ENCODE measurements at regions not wholly inside any gene's neighbourhood (a gene's known extent, or its start where the extent isn't known, plus 50 kb on each side); places are given as distances from the start of the nearest gene placed in this dataset.

DNA sequence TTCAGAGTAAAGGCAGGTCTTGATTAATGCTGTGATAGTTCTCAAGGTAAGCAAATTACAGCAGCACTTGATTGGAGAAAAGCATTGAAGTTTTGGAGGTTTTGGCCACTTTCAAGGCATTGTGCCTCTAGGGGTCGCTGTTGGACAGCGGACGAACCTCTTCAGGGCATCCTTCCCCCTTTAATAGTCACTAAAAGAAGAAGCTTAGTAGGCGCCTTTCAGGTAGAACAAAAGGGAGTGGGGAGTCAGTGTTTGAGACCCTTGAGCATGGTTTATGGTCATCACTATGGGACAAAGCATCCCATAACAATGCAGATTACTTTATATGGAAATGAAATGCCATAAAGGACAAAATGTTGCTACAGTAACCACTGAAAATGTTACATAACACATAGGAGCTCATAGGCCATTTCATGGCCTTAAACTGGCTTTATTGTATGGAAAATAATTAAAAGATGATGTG is 199.5 kb upstream of the DCN start:
- no peaks in the 10 kb centered on the region for H3K36me3 ChIP-seq
- TF ChIP-seq, protein P1, sequence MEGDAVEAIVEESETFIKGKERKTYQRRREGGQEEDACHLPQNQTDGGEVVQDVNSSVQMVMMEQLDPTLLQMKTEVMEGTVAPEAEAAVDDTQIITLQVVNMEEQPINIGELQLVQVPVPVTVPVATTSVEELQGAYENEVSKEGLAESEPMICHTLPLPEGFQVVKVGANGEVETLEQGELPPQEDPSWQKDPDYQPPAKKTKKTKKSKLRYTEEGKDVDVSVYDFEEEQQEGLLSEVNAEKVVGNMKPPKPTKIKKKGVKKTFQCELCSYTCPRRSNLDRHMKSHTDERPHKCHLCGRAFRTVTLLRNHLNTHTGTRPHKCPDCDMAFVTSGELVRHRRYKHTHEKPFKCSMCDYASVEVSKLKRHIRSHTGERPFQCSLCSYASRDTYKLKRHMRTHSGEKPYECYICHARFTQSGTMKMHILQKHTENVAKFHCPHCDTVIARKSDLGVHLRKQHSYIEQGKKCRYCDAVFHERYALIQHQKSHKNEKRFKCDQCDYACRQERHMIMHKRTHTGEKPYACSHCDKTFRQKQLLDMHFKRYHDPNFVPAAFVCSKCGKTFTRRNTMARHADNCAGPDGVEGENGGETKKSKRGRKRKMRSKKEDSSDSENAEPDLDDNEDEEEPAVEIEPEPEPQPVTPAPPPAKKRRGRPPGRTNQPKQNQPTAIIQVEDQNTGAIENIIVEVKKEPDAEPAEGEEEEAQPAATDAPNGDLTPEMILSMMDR (IDR thresholded peaks at IDR 0.05; ENCODE audit: borderline replicate concordance): peak; percentile 93
- no peaks in the 10 kb centered on the region for H3K4me1 ChIP-seq
- H3K27ac ChIP-seq (replicated peaks): peak overlapping the region; percentile 75
- DNase-seq: peak; percentile 81
- intact Hi-C loops (cut with micrococcal nuclease): loop anchor here (5.0 to 10.0 kb wide), 3 partner anchors 753 to 1263 kb away; no protein-coding TSS in a partner anchor
- peak overlapping the region; percentile 66 for H3K4me3 ChIP-seq
- no peaks in the 10 kb centered on the region for H3K9me3 ChIP-seq (replicated peaks)
- H3K27me3 ChIP-seq (ENCODE audit: low read depth): no peaks in the 10 kb centered on the region

DNA sequence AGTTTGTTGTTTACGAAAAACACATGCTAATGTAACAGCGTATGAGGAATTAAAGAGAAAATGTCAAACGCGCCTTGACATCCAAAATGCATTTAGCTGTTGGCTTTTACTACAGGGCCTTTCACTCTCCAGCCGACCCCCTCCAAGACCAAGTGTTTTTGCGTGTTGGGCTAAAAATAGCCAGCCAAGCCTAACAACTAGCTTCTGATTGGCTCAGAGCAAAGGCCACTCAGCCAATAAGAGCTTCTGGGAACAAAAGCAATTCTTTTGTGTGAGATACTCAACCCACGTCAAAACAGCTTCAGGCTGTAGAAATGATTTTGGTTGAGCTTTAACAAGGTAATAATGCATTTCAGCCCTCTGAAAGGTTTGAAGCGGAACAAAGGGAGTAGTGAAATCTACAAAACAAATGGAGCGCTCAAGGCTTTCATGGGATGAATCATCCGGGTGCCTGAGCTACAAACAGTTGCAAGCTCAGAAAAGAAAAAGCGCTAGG is 198.7 kb upstream of the DCN start:
- no peaks in the 10 kb centered on the region for H3K36me3 ChIP-seq
- H3K9me3 ChIP-seq (replicated peaks): no peaks in the 10 kb centered on the region
- DNase-seq: peak; percentile 14
- no peaks in the 10 kb centered on the region for H3K4me1 ChIP-seq
- H3K4me3 ChIP-seq: peak overlapping the region; percentile 66
- intact Hi-C loops (cut with micrococcal nuclease): loop anchor here (5.0 to 10.0 kb wide), 3 partner anchors 753 to 1263 kb away; no protein-coding TSS in a partner anchor
- H3K27me3 ChIP-seq (ENCODE audit: low read depth): no peaks in the 10 kb centered on the region
- H3K27ac ChIP-seq (replicated peaks): peak overlapping the region; percentile 75
- TF ChIP-seq, protein P1 (IDR thresholded peaks at IDR 0.05; ENCODE audit: borderline replicate concordance): no peak

DNA sequence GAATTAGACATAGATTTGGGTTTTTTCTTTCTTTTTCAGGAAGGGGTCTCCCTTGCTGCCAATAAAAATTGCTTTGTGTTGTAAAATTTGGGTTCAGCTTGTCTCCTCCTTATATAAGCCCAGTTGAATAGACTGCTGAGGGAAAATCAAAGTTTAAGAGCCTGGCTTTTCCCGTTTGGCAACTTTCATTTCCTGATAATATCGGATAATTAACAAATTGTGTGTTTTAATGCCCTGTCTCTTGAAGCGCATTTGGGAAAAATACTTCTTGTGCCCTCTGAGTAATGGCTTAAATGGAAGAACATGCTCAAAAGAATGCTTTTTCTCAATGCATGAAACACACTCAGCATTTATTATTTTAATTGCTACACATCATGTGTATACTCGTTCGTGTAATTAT is 198.0 kb upstream of the DCN start:
- Histone ChIP-seq H3K4me3 (peak overlapping the region; percentile 66), H3K27me3 (ENCODE audit: low read depth) (no peaks in the 10 kb centered on the region), H3K27ac (replicated peaks) (no peak overlapping the region), H3K9me3 (replicated peaks) (no peaks in the 10 kb centered on the region), H3K4me1 (no peaks in the 10 kb centered on the region), H3K36me3 (no peaks in the 10 kb centered on the region)
- TF ChIP-seq, protein P1 (IDR thresholded peaks at IDR 0.05; ENCODE audit: borderline replicate concordance): no peak
- intact Hi-C loops (cut with micrococcal nuclease): loop anchor here (5.0 to 10.0 kb wide), 3 partner anchors 754 to 1264 kb away; no protein-coding TSS in a partner anchor
- no peak for DNase-seq

DNA sequence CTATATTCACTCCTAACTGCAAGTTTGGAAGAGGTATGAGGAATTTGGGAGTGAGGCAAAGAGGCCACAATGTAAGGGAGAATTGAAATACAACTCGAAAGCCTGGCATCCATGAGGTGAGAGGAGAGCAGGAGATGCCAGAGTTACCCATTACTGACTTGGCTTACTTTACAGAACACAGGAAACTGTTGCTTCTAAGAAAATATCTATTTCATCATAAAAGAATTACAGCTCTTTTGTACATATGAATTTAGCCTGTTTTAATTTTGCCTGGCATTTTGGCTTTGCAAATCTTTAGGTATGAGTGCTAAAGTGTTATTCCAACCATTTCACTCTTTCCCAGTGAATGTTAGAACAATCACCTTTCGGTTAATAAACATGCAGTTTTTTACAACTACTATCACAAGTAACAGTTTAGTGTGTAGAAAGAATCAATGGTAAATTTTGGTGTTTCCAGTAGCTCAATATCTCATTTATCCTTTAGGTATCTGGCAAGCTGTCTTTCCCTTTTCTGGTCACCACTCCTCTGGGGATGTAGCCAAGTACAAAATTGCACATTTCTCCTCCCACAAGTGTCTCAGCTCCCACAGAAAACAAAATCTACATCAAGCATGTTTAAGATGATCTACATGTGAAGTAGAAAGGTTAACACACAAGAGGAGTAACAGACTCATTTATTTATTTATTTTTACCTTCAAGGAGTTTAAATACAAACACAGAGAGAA is 196.6 kb upstream of the DCN start:
- H3K4me1 ChIP-seq: no peaks in the 10 kb centered on the region
- H3K4me3 ChIP-seq: no peak overlapping the region
- H3K27me3 ChIP-seq (ENCODE audit: low read depth): no peaks in the 10 kb centered on the region
- intact Hi-C loops (cut with micrococcal nuclease): no loop called here
- no peaks in the 10 kb centered on the region for H3K9me3 ChIP-seq (replicated peaks)
- DNase-seq: no peak
- no peaks in the 10 kb centered on the region for H3K36me3 ChIP-seq
- TF ChIP-seq, protein P1 (IDR thresholded peaks at IDR 0.05; ENCODE audit: borderline replicate concordance): no peak
- no peak overlapping the region for H3K27ac ChIP-seq (replicated peaks)

DNA sequence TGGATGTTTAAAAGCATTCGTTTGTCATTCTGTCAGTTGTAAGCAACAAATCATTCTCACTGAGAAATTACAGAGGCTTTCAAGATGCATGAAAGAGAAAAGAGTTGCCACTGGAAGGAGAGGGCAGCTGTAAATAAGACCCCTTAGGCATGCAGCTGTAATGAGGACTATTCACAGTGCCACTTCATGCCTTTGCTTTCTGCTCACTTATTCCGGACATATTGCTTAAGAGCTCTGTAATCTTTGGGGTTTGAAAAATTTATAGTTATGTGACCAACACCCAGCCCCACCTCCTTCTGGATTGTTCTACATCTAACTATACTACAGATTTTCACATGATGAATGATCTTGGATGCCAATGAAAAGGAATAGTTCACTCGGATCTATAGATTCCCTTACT is 194.8 kb upstream of the DCN start:
- no peaks in the 10 kb centered on the region for H3K36me3 ChIP-seq
- H3K27ac ChIP-seq (replicated peaks): no peak overlapping the region
- H3K4me3 ChIP-seq: no peak overlapping the region
- DNase-seq: no peak
- intact Hi-C loops (cut with micrococcal nuclease): no loop called here
- TF ChIP-seq, protein P1 (IDR thresholded peaks at IDR 0.05; ENCODE audit: borderline replicate concordance): no peak
- no peaks in the 10 kb centered on the region for H3K27me3 ChIP-seq (ENCODE audit: low read depth)
- no peaks in the 10 kb centered on the region for H3K9me3 ChIP-seq (replicated peaks)
- H3K4me1 ChIP-seq: no peaks in the 10 kb centered on the region

Measured in left ventricle myocardium inferior (tissue), 1 donor.